ENCODE measurements at regions not wholly inside any gene's neighbourhood (a gene's known extent, or its start where the extent isn't known, plus 50 kb on each side); places are given as distances from the start of the nearest gene placed in this dataset.

DNA sequence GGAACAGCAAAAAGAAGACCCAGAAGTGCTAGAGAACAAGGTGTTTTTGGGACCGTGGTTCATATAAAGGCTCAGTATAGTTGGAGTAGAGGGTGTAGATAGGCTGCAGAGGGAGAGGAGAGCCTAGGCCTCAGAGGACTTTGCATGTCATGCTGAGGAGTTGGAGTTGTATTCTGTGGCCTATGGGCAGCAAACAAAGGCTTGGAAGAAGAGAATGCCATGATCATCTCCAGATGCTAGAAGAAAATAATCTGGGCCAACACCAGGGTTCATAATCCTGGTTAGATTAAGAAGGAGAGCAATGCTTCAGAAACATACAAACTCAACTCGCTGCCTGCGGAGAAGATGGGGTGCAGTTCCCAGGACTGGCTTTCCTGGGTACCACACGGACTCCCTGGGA is 262.8 kb upstream of the USP24 start:
- no peak for DNase-seq
- in situ Hi-C loops (cut with HindIII; ENCODE audit: low pct_ligation_motif_present, low pct_unique_long_range_greater_than_20kb, low sequenced_read_pairs) = no loop called here

DNA sequence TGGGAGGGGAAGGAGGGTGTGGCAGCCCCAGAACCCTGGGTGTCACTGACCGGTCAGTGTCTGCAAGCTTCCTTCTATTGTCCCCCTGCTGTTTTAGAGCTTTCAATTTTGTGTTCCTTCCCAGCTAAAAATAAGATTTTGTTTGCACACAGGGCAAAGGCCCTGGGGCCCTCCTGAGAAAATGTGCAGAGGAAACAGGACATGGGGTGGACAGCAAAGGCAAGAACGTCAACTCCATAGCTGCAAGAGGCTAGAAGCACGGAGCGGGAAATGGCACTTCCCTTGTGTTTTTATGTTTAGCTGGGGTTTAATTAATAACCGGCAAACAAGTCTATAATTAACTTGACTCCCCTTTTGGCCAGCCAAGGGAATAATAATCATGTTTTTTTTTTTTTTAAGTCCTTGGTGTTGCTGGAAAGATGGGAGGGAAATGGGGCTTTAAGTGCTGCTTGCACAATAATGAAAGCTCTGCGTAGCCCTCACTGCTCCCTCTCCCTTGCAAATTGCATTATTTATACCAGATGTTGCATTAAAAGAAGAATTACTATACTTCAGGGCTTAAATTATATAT is 261.4 kb upstream of the USP24 start:
- in situ Hi-C loops (cut with HindIII; ENCODE audit: low pct_ligation_motif_present, low pct_unique_long_range_greater_than_20kb, low sequenced_read_pairs) = no loop called here
- no peak for DNase-seq

DNA sequence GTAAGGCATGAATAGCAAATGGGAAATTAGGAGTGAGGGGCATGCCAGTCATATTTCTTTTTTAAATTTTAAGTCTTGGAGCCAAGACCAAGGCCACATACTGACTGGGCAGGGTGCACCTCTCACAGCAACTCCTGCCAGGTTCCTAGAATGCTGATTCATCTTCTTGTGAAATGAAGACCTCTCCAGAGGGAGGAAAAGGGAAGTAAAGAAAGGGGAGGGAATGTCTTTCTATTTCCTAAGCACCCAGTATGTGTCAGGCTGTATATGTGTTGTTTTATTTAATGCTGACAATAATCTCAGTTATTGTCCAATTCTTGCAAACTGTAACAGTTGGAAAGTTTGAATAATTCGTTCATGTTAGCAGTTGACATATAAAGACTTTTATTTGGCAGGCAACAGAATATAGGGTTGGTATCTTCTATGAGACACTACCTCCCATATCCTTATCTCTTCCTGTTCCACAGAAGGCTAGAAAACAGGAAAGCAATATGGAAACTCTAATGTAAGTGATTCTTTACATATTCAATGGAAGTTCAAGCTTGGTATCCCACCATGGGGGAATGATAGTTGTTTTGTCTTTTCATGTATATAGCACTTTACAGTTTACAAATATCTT is 259.1 kb upstream of the USP24 start:
- no peak for DNase-seq
- in situ Hi-C loops (cut with HindIII; ENCODE audit: low pct_ligation_motif_present, low pct_unique_long_range_greater_than_20kb, low sequenced_read_pairs) = no loop called here

DNA sequence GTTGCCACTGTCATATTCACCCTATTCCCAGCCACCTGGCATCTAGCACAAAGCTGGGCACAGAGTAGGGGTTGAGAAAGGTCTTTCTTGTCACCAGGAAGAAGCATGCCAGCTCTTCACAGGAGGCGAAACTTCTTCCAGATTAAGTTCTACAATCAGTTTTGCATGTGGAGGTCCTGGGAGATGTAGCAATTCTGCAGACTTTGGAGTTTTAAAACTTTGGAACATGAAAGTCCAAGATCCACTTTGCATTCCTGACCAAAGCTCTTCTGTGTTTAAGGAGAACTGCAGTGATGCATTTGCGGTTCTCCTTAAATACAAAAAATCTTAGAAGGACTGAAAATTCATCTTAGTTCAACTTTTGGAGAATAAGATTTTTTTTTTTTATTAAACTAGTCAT is 258.5 kb upstream of the USP24 start:
- no peak for DNase-seq
- in situ Hi-C loops (cut with HindIII; ENCODE audit: low pct_ligation_motif_present, low pct_unique_long_range_greater_than_20kb, low sequenced_read_pairs) = no loop called here

DNA sequence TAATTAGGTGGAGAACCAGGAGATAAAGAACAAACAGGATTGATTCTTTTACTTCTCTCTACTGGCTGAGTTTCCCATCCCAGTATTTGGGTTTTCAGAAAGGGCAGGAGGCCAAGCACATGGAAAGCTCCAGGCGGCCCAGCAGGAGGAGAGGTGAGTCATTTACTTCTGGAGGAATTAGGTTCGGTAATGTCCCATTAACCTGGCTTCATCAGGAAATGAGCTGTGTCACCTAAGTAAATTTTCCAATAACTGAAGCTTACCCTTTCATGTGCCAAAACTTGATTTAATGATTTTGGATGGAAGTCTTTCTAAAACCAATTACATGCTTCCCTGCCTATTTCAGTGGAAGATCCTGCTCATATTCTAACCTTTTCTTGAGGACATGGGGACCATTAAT is 257.6 kb upstream of the USP24 start:
- DNase-seq = no peak
- in situ Hi-C loops (cut with HindIII; ENCODE audit: low pct_ligation_motif_present, low pct_unique_long_range_greater_than_20kb, low sequenced_read_pairs) = no loop called here

DNA sequence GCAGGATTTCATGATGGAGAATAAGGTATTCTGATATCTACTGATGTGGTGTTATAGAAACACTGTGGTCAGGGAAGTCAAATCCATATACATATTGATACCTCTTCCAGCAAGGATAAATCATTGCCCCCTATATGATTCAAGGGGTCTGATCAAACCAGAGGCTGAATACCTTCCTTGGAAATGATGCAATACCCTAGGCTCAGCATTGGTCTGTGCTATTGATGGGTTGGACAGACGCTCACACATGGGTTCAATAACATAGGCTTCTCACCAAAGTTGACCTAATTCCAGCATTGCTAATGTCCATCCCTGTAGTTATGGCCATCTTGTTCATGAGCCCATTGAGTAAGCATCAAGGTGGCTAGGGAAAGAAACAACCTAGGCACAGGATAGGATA is 257.0 kb upstream of the USP24 start:
- in situ Hi-C loops (cut with HindIII; ENCODE audit: low pct_ligation_motif_present, low pct_unique_long_range_greater_than_20kb, low sequenced_read_pairs) = no loop called here

DNA sequence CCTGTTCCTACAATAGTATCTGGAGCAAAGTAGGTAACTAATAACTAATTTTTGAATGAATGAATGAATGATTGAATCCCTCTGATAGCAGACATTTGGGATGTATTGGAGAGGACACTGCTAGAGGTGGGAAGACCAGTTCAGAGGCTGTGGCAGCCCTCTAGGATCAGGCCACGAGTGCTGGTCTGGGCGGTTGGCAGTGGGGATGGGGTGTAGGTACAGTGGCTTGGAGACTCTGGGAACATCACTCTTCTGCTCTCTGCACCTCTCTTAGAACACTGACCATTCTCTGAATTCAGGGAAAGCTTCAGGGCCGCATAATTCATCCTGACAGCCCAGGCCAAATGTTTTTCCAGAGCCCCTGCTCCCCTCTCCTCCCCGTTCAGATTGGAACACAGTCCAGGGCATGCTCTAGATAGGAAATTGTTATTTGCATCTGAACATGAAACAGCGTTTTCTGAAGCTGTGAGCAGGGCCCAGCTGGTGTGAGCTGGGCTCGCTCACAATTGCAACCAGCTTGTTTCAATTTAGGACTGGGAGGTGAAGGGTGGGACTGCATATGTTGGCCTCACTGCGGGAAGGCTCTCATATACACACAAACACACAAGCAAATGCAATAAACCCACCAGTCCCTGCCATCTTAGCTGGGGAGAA is 253.1 kb upstream of the USP24 start:
- no peak for DNase-seq
- in situ Hi-C loops (cut with HindIII; ENCODE audit: low pct_ligation_motif_present, low pct_unique_long_range_greater_than_20kb, low sequenced_read_pairs) = no loop called here

More for the DNA sequence above, 257.0 kb upstream of the USP24 start:
- no peak for DNase-seq

DNA sequence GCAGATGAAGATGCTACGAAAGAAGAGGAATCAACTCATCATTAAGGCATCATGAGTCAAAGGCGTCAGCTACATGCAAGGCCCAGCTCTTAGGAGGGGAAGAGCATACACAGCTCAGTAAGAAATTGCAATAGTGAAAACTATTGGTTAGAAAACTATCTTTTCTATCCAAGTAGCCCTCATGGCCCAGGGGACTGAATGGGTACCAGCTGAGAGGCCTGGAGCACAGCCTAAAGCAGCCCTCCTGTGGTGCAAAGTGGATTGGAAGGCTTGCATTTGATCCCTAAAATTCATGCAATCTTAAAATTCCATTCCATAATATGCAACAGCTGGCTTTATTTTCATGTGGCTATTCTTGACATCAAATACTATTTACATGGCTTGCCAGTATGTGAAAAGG is 251.8 kb upstream of the USP24 start:
- no peak for DNase-seq
- in situ Hi-C loops (cut with HindIII; ENCODE audit: low pct_ligation_motif_present, low pct_unique_long_range_greater_than_20kb, low sequenced_read_pairs) = no loop called here

DNA sequence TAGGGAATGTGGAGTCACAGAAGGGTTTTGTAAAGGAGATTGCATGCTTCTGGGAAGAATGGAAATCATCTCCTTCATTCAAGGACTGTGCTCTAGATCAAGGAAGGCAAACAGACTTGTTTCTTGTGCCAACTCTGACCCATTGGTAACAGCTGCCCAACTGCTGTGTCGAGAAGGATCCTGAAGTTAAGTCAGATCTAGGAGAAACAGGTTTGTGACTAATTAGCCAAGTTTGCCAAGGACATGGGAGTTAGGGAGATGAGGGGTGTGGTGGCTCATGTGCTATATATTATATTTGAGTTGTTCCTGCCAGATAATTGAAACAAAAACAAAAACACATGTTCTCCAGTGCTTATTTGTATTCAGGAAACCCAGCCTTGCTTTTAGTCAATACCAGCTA is 251.2 kb upstream of the USP24 start:
- in situ Hi-C loops (cut with HindIII; ENCODE audit: low pct_ligation_motif_present, low pct_unique_long_range_greater_than_20kb, low sequenced_read_pairs) = no loop called here
- no peak for DNase-seq

DNA sequence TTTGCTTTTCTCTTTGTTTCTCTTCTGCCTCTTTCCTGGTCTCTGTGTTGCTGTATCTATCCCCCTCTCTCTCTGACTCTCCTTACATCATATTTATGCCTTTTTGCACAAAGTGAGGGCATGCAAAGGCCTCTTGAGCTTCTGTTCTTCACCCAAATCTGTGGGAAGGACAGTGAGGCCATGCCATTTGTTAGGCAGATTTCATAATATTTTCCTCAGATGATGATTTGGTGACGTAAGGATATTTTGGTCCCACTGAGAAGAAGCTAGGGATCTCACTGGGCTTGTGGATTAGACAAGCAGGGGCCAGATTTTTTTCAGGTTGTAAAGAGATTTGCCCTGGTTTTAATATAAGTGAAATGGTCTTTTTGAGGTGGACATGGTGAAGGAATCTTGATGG is 249.4 kb upstream of the USP24 start:
- DNase-seq = no peak
- in situ Hi-C loops (cut with HindIII; ENCODE audit: low pct_ligation_motif_present, low pct_unique_long_range_greater_than_20kb, low sequenced_read_pairs) = no loop called here

DNA sequence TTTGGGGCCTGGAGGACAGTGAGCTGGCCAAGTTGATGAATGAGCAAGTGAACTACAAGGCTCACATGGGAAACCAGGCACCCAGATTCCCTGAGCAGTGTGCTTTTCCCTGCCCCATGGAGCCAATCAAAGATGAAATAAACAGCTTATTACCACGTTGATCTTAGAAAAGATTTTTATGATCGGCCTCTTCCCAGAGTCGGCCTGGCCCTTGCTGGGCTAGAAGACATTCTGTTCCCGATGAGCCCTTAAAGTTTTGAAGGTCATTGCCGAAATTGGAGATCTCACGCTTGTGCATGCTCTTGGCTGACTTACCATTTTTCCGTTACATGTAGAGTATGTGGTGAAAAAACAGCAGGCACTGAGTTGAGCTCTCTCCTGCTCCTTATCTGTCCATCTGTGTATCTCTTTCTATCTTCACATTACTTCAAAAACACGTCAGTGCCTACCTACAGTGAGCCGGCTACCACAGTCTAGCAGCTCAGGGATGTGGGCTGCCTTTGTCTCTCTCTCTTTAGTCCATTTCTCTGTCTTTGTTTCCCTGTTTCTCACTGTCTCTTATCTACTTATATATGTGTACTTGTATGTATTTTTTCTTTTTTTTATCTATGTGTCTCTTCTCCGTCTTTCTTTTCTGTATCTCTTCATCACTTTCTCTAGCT is 248.8 kb upstream of the USP24 start:
- in situ Hi-C loops (cut with HindIII; ENCODE audit: low pct_ligation_motif_present, low pct_unique_long_range_greater_than_20kb, low sequenced_read_pairs) = no loop called here
- DNase-seq = no peak

DNA sequence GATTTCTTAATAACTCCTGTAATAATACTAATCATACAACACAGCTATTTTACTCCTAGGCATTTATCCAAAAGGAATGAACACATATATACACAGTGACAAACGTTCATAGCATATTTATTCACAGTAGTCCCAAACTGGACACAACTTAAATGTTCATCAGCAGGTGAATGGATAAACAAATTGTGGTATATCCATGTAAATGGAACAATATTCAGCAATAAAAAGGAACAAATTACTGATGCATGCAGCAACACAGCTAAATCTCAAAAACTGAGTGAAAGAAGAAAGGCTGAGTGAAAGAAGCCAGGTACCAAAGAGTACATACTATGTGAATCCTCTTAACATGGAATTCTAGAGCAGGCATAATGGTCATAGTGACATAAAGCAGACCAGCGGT is 242.7 kb upstream of the USP24 start:
- no peak for DNase-seq
- in situ Hi-C loops (cut with HindIII; ENCODE audit: low pct_ligation_motif_present, low pct_unique_long_range_greater_than_20kb, low sequenced_read_pairs) = no loop called here

DNA sequence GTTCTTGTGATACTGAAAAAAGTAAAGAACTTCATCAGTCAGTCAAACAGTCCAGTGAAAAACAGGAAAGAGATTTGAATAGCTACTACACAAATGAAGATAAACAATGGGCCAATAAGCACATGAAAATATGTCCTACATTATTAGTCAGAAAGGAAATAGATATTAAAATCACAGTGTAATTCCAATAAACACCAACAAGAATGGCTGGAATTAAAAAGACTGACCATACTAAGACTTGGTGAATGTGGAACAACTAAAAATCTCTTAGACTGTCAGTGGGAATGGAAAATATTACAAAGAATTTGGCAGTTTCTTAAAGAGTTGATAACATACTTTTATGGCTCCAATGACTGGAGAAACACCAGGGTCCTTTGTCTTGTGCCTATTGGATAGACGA is 241.8 kb upstream of the USP24 start:
- DNase-seq = no peak
- in situ Hi-C loops (cut with HindIII; ENCODE audit: low pct_ligation_motif_present, low pct_unique_long_range_greater_than_20kb, low sequenced_read_pairs) = no loop called here

DNA sequence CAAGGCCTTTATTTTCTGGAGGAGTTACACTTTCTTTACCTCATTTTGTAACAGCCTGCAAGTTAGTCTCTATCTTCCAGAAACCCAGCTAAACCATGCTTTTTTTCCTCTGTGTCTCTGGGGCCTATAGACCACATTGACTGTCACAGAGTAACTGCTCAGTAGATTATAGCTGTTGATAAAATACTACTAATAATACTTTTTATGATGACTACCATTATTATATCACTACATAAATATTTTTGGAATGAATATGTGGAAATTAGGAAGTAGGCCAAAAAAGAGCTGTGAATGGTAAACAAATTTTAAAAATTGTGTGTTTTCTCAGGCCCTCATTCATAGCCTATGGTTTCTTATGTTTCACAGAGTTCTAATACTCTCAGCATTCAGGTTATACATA is 233.1 kb upstream of the USP24 start:
- in situ Hi-C loops (cut with HindIII; ENCODE audit: low pct_ligation_motif_present, low pct_unique_long_range_greater_than_20kb, low sequenced_read_pairs) = no loop called here

DNA sequence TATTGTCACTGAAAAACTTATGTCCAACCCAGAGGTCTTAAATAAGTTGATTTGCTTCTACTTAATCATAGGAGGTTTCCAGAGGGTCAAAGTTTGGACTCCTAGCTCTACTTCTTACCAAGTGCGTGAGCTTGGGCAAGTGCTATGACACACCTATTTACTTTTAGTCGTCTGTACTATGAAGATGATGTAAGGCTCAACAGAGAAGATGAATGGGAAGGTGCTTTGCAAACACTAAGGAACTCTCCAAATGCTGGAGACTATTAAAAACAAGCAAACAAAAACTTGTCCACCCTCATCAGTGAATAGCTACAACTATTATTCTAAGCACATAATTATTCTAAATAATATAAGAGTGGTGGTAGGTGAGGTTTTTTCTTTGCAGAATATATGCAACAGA is 232.3 kb upstream of the USP24 start:
- in situ Hi-C loops (cut with HindIII; ENCODE audit: low pct_ligation_motif_present, low pct_unique_long_range_greater_than_20kb, low sequenced_read_pairs) = no loop called here
- no peak for DNase-seq

More for the DNA sequence above, 233.1 kb upstream of the USP24 start:
- DNase-seq = no peak

DNA sequence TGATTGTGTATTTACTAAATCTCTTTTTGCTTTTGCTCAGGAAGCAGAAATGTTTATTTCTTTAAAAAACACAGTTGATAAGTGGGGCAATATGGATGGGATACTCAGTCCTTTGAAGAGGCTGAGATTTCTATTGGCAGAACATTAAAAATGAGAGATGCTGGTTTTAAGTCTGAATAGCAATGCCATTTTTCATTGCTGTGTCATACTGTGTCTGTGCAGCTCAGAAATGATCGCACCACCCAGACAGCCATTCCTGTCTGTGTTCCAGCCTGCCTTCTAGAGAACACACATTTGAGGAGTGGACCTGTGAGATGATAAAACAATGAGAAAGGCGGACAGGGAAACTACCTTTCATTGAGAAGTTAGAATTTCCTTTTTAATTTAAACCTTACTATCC is 231.2 kb upstream of the USP24 start:
- no peak for DNase-seq
- in situ Hi-C loops (cut with HindIII; ENCODE audit: low pct_ligation_motif_present, low pct_unique_long_range_greater_than_20kb, low sequenced_read_pairs) = no loop called here

DNA sequence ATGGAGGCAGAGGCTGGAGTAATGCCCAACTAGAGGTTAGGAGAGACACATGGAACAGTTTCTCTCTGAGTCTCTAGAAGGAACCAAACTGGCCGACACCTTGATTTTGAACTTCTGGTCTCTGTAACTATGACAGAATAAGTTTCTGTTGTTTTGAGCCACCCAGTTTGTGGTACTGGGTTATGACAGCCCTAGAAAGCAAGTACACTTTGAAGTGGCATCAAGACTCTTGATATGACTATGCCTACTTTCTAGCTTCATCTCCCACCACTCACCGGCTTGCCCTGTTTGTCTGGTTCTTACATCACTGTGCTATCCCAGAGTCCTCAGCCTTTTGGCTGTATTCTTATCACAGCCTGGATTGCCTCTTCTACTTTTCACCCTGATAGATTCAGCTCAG is 230.3 kb upstream of the USP24 start:
- no peak for DNase-seq
- in situ Hi-C loops (cut with HindIII; ENCODE audit: low pct_ligation_motif_present, low pct_unique_long_range_greater_than_20kb, low sequenced_read_pairs) = no loop called here

DNA sequence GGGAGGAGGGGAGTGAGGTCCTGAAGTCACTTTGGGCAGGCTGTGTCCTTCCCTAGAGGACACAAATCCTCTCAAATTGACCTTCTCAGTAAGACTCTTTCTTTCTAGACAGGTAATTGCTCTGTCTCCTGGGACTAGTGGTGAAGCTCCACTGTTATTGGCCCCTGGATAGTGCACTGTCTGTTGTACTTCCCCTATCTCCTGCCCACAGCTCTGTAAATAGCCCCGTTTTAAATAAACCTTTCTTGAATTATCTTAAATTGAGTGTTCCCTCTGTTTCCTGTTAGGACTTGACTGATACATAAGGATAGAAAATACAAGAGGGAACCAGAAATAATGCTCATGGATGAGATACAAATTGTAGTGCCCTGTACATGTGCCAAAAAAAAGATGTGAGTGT is 229.5 kb upstream of the USP24 start:
- DNase-seq = no peak

DNA sequence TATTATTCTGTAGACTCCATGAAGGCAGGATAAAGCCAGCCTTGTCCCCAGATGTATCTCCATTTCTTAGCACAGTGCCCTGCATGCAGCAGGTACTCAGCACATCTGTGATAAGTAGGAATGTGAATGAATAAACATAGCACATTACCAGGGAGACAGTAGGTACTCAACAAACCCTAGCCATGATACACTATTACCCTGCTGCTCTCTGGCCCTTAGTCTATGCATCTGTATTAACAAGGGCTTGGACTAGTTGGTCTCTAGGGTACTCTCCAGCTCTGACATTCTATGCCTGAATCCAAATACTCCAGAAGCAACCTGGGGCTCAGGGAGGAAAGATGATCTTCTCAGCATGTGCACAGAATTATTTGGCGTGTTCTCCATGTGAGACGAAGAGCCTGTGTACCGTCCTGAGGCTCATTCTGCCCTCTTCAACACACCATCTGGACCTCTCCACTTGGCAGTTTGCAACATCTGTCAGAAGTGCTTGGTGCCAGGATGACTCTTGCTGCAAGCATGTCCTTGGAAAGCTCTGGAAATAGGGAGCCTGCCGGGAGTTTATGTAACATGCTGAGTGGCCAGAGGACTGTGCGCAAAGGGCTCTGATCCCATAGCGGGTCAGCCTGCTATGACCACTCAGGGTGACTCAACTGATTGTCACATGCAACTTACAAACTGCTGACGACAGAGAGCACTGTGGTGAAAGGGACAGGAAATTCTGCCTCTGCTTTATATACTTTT is 228.2 kb upstream of the USP24 start:
- peak; percentile 20 for DNase-seq

More for the DNA sequence above, 229.5 kb upstream of the USP24 start:
- in situ Hi-C loops (cut with HindIII; ENCODE audit: low pct_ligation_motif_present, low pct_unique_long_range_greater_than_20kb, low sequenced_read_pairs) = no loop called here

More for the DNA sequence above, 228.2 kb upstream of the USP24 start:
- in situ Hi-C loops (cut with HindIII; ENCODE audit: low pct_ligation_motif_present, low pct_unique_long_range_greater_than_20kb, low sequenced_read_pairs) = no loop called here

Measured in ACHN (cell line).